Spleen (tissue), 7 donors: ENCODE measurements at regions not wholly inside any gene's neighbourhood (a gene's known extent, or its start where the extent isn't known, plus 50 kb on each side); places are given as distances from the start of the nearest gene placed in this dataset.

Experiments used
- POLR2A ChIP-seq, 3 donors: fragments of 450-650 bp; IDR thresholded peaks; one replicate each; pipeline ENCODE4 v1.5.1; 2017; ENCODE audit warnings: antibody characterized with exemption in 3 of 3, mild to moderate bottlenecking in 1 of 3
- POLR2AphosphoS5 ChIP-seq, 3 donors: sonication (generic); formaldehyde crosslinking; IDR thresholded peaks; one replicate each; pipeline ENCODE4 v1.5.1; 2017; ENCODE audit warnings: antibody characterized with exemption in 3 of 3
- TF ChIP-seq, protein P1 (sequence below), 11 experiments: fragments of 200-600 bp in 7 of 11; fragments of 450-650 bp in 4 of 11; sonication (generic) in 4 of 11; IDR thresholded peaks in 8 of 11; conservative IDR thresholded peaks in 3 of 11; 1 replicate in 7 of 11; 2 replicates in 4 of 11; pipeline versions ENCODE4 v1.4.0 to v1.8.0; 2016 to 2021; ENCODE audit warnings: antibody characterized with exemption in 11 of 11, inconsistent platforms in 4 of 11, mild to moderate bottlenecking in 1 of 11
- donor health status: DM: no; HTN: no; CAD: no; lungs with moderate emphysema.
- donor health status: DM: no; HTN: no; CAD: no.
- donor health status: DM: no; HTN: no; CAD: no.

DNA sequence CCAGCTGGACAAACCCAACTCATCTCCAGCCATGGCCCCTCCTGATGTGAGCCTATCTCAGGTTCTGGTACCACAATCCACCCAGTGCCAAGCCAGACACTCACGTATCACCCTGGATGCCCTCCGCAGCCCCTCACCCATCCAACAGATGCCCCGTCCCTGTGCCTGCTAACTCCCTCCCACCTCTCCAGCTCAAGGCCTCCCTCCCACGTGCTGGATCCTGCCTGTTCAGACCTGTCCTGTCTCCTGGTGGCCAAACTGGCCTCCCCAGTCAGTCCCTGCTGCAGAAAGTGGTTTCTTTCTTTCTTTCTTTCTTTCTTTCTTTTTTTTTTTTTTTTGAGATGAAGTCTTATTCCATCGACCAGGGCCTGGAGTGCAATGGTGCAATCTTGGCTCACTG lies 86.2 kb downstream of the RRM2 start:
- TF ChIP-seq, protein P1, sequence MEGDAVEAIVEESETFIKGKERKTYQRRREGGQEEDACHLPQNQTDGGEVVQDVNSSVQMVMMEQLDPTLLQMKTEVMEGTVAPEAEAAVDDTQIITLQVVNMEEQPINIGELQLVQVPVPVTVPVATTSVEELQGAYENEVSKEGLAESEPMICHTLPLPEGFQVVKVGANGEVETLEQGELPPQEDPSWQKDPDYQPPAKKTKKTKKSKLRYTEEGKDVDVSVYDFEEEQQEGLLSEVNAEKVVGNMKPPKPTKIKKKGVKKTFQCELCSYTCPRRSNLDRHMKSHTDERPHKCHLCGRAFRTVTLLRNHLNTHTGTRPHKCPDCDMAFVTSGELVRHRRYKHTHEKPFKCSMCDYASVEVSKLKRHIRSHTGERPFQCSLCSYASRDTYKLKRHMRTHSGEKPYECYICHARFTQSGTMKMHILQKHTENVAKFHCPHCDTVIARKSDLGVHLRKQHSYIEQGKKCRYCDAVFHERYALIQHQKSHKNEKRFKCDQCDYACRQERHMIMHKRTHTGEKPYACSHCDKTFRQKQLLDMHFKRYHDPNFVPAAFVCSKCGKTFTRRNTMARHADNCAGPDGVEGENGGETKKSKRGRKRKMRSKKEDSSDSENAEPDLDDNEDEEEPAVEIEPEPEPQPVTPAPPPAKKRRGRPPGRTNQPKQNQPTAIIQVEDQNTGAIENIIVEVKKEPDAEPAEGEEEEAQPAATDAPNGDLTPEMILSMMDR (IDR thresholded peaks at IDR 0.05 in 8 of 11, conservative IDR thresholded peaks at IDR 0.05 in 3 of 11): no peak
- no peak for TF ChIP-seq POLR2AphosphoS5 (IDR thresholded peaks at IDR 0.05)
- no peak for TF ChIP-seq POLR2A (IDR thresholded peaks at IDR 0.05)
